Neural crest cell (in vitro differentiated cells): ENCODE measurements at regions not wholly inside any gene's neighbourhood (a gene's known extent, or its start where the extent isn't known, plus 50 kb on each side); places are given as distances from the start of the nearest gene placed in this dataset.

Experiments
- DNase-seq: peaks from one replicate; pipeline ENCODE4 v3.0.0; 2021; ENCODE audit warnings: low read depth, mixed read lengths, low spot score
- H3K27ac Mint-ChIP-seq: one replicate; pipeline ENCODE4 v1.8.0; 2021; ENCODE audit warnings: mild to moderate bottlenecking, mixed read lengths; ENCODE audit not compliant: unreplicated experiment
- H3K27me3 Mint-ChIP-seq: 2 replicates; pipeline ENCODE4 v1.8.0; 2021; ENCODE audit warnings: low read depth, mild to moderate bottlenecking, mixed read lengths
- H3K36me3 Mint-ChIP-seq: 2 replicates; pipeline ENCODE4 v1.8.0; 2021; ENCODE audit warnings: low read depth, mild to moderate bottlenecking, mixed read lengths
- H3K4me1 Mint-ChIP-seq: 2 replicates; pipeline ENCODE4 v1.8.0; 2021; ENCODE audit warnings: mixed read lengths
- H3K4me3 Mint-ChIP-seq: one replicate; pipeline ENCODE4 v1.8.0; 2021; ENCODE audit warnings: mild to moderate bottlenecking, mixed read lengths
- H3K9me3 Mint-ChIP-seq: 2 replicates; pipeline ENCODE4 v1.8.0; 2021; ENCODE audit warnings: mixed read lengths
- TF ChIP-seq, protein P1 (sequence below): fragments of 200-600 bp; sonication (generic); conservative IDR thresholded peaks from 2 replicates; pipeline ENCODE4 v1.5.0; 2021; ENCODE audit warnings: antibody characterized with exemption, mild to moderate bottlenecking

DNA sequence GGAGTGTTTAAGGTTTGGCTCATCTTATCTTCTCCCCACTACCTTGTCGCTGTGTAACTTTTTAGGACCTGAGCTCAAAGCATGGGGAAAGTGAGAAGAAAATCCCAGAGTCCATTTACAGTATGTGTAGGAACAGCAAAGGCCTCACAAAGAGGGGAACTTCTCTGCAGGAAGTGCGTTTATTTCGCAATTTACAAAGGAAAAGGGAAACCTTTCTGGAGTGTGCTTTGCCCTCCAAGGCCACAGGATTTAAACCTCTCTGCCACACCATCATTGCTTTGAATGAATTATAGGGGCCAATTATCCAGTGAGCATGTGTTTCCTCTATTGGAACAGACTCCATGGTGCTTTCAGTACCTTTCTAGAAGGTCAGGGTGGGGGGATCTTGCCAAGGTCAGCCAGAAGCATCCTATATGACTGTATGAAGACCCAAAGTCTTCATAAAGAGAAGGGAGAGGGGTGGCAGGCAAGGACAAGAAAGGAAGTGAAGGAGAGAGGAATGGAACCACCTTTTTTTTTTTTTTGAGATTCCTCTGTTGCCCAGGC lies 68.1 kb upstream of the LMO2 start:
- Mint-ChIP-seq H3K9me3 (no peaks in the 10 kb centered on the region), H3K4me1 (no peaks in the 10 kb centered on the region), H3K27me3 (peaks cover 22% of the 10 kb centered on the region), H3K27ac (no peak overlapping the region), H3K4me3 (no peak overlapping the region), H3K36me3 (no peaks in the 10 kb centered on the region)
- no peak for DNase-seq
- TF ChIP-seq, protein P1, sequence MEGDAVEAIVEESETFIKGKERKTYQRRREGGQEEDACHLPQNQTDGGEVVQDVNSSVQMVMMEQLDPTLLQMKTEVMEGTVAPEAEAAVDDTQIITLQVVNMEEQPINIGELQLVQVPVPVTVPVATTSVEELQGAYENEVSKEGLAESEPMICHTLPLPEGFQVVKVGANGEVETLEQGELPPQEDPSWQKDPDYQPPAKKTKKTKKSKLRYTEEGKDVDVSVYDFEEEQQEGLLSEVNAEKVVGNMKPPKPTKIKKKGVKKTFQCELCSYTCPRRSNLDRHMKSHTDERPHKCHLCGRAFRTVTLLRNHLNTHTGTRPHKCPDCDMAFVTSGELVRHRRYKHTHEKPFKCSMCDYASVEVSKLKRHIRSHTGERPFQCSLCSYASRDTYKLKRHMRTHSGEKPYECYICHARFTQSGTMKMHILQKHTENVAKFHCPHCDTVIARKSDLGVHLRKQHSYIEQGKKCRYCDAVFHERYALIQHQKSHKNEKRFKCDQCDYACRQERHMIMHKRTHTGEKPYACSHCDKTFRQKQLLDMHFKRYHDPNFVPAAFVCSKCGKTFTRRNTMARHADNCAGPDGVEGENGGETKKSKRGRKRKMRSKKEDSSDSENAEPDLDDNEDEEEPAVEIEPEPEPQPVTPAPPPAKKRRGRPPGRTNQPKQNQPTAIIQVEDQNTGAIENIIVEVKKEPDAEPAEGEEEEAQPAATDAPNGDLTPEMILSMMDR = no peak

DNA sequence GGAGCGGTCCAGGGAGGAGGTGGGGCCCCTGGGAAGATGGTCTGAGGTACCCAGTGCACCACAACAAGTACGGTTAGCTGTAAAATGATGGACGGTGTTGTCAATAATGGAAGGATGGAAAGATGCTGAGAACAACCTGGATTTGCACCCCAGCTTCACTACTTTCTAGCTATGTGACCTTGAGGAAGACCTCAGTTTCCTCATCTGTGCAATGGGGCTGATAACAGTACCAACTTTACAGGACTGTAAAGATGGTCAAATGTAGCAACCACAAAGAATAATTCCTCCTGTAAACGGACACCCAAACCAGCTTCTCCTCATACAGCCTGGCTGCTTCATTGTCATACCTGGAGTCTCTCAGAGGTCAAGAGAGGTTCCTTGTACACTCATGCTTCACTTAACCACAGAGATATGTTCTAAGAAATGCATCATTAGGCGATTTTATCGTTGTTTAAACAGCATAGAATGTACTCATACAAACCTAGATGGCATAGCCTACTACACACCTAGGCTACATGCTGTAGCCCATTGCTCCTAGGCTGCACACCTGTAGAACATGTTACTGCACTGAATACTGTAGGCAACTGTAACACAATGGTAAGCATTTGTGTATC lies 65.5 kb upstream of the LMO2 start:
- H3K36me3 Mint-ChIP-seq = no peaks in the 10 kb centered on the region
- peaks cover 16% of the 10 kb centered on the region for H3K27me3 Mint-ChIP-seq
- DNase-seq = no peak
- no peaks in the 10 kb centered on the region for H3K9me3 Mint-ChIP-seq
- no peak overlapping the region for H3K4me3 Mint-ChIP-seq
- H3K27ac Mint-ChIP-seq = no peak overlapping the region
- H3K4me1 Mint-ChIP-seq = no peaks in the 10 kb centered on the region
- TF ChIP-seq, protein P1 = no peak

DNA sequence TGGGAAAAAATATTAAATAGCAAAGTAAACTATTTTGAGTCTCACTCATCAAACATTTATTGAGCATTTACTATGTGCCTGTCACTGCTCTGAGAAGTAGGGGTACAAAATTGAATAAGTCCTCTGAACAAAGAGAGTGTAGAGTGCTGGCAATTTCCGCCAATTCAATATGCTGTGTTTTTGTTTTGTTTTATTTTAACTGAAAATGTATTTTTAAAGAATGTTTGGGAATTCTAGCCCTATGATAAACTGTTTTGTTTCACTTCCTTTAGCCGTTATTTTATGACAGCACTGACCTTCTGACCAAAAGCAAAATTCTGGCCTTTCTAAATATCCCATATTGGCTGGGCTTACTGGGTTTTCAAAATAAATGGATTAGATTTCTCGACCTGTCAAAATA lies 64.7 kb upstream of the LMO2 start:
- Mint-ChIP-seq H3K27ac (no peak overlapping the region), H3K9me3 (no peaks in the 10 kb centered on the region), H3K36me3 (no peaks in the 10 kb centered on the region), H3K27me3 (peaks cover 15% of the 10 kb centered on the region), H3K4me3 (no peak overlapping the region), H3K4me1 (no peaks in the 10 kb centered on the region)
- no peak for DNase-seq
- TF ChIP-seq, protein P1 = no peak

DNA sequence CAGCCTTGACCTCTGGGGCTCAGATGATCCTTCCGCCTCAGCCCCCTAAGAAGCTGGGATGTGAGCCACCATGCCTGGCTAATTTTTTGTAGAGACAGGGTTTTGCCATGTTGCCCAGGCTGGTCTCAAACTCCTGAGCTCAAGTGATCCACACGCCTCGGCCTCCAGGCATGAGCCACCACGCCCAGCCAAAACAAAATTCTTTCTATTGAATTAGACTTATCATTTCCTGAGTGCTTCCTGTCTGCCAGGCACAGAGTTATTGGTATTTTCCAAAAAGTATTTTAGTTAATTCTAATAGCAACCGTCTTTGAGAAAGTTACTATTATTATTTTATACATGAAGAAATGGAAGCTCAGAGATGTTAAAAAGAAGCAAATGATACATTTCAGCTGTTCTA lies 61.4 kb upstream of the LMO2 start:
- Mint-ChIP-seq H3K27ac (no peak overlapping the region), H3K9me3 (no peaks in the 10 kb centered on the region)
- TF ChIP-seq, protein P1 = no peak

DNA sequence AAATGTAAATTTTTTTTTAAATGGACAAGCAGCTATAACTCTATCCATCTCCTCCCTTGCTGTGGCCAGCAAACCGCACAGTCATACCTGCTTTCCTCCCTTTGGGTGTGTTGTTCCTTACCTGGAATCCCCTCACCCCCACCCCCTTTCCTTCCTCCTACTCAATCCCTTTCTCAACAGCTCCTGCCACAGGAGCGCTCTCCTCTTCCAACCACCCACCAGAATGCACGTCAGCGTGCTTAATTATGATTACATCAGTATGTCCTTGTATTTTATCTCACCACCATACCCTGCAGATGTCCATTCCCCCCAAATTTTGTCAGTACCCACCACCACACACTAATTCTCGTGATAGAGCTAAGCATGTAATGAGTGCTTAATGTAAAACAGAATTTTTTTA lies 60.9 kb upstream of the LMO2 start:
- no peaks in the 10 kb centered on the region for H3K4me1 Mint-ChIP-seq
- H3K27me3 Mint-ChIP-seq = peaks cover 13% of the 10 kb centered on the region
- no peaks in the 10 kb centered on the region for H3K36me3 Mint-ChIP-seq
- TF ChIP-seq, protein P1 = no peak
- no peak overlapping the region for H3K27ac Mint-ChIP-seq
- H3K9me3 Mint-ChIP-seq = no peaks in the 10 kb centered on the region
- no peak for DNase-seq
- no peak overlapping the region for H3K4me3 Mint-ChIP-seq

More for the DNA sequence above, 61.4 kb upstream of the LMO2 start:
- no peak for DNase-seq
- H3K4me3 Mint-ChIP-seq = no peak overlapping the region
- H3K4me1 Mint-ChIP-seq = no peaks in the 10 kb centered on the region
- H3K36me3 Mint-ChIP-seq = no peaks in the 10 kb centered on the region
- peaks cover 13% of the 10 kb centered on the region for H3K27me3 Mint-ChIP-seq
